ENCODE measurements at regions not wholly inside any gene's neighbourhood (a gene's known extent, or its start where the extent isn't known, plus 50 kb on each side); places are given as distances from the start of the nearest gene placed in this dataset.

DNA sequence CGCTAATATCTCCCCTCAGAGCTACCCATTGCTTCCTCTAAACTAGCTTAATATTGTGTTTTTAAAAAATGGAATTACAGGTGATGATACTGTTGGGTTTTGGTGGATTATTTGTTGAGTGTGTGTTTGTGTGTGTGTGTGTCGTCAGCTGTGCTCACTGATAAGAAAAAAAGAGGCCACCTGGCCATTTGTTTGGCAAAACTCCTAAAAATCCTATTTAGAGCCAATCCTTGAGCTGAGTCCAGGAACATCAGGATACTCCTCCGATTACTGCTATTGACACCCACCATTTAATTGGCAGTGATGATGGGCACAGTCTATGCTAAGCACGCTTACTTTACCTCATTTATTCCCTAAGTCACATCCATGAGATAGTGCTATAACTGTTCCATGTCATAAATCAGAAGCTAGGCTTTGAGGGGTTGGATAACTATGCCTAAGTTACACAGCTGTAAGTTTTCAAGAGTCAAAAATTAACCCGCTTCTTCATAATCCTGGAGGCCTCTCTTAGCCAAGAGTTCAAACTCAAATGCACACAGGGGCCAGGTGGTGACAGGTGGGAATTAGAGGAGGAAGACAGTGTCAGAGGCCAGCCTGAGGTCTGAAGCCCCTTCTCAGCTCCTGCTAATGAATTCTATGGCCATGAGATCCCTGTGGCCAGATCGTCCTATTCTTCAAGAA is 1026.6 kb upstream of the TMEM132C start:
- Histone ChIP-seq H3F3A (ENCODE audit: insufficient read depth) (no peaks in the 10 kb centered on the region), H3K4me2 (ENCODE audit: unreplicated experiment) (no peak overlapping the region), H3K9ac (no peak overlapping the region), H3K9me2 (ENCODE audit: insufficient read depth) (no peaks in the 10 kb centered on the region), H3K27me3 (replicated peaks; ENCODE audit: insufficient read depth) (no peaks in the 10 kb centered on the region), H3K27ac (no peak overlapping the region), H3K36me3 (ENCODE audit: low read depth) (no peaks in the 10 kb centered on the region), H2AFZ (no peak overlapping the region), H3K9me3 (ENCODE audit: low read depth) (no peaks in the 10 kb centered on the region), H3K4me1 (ENCODE audit: insufficient read depth) (peaks cover 7% of the 10 kb centered on the region), H3K4me3 (no peak overlapping the region), H3K79me2 (ENCODE audit: insufficient read depth) (no peaks in the 10 kb centered on the region), H4K20me1 (ENCODE audit: insufficient read depth) (no peaks in the 10 kb centered on the region)
- TF ChIP-seq EZH2 (IDR thresholded peaks at IDR 0.05; ENCODE audit: insufficient read depth, poor library complexity, severe bottlenecking) (no peak), EZH2phosphoT487 (IDR thresholded peaks at IDR 0.05; ENCODE audit: insufficient read depth, low read depth) (no peak)
- DNase-seq = no peak
- 83 to 85% methylated on average over 6 of the region's 6 CpGs for WGBS, 2 experiments (ENCODE audit: low coverage in 1 of 2, low lambda C conversion rate in 2 of 2, missing lambda C conversion rate in 2 of 2)
- in situ Hi-C loops (cut with MboI) = no loop called here

DNA sequence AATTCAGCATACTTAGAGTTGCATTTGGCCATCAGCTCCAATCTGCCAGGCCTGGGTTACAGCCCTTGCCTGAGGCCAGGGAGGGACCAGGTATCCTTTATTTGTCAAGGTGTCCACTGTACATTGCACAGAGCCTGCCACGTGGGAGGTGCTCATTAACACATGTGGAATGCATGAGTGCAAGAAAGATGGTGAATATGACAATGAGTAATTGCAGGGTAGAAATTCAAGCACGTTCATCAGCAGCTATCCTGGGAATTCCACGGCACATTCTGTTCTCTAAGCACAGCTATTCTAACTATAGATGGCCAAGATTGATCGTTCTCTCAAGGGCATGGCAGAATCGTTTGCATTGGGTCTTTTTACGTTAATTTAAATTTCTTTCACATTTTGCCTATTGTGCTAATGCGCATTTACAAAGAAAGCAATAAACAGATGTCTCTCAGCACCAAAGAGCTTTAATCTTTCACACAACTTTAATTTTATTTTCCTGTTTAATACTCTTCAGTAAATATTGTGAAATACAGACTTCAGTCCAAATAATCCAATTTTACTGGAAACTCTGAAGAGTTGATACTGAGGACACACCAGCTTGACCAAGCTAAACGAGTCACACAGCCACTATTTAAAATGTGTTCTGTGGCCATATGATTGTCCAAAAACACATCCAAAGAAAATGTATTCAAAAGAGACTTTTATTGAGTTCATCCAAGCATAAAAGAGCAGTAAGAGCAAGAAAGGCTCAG is 1025.7 kb upstream of the TMEM132C start:
- no peaks in the 10 kb centered on the region for H3K9me2 ChIP-seq (ENCODE audit: insufficient read depth)
- no peaks in the 10 kb centered on the region for H3K36me3 ChIP-seq (ENCODE audit: low read depth)
- peaks cover 14% of the 10 kb centered on the region for H3K4me1 ChIP-seq (ENCODE audit: insufficient read depth)
- H2AFZ ChIP-seq = no peak overlapping the region
- peaks cover 3% of the 10 kb centered on the region for H3F3A ChIP-seq (ENCODE audit: insufficient read depth)
- H3K9me3 ChIP-seq (ENCODE audit: low read depth) = no peaks in the 10 kb centered on the region
- no peak overlapping the region for H3K4me3 ChIP-seq
- H3K27me3 ChIP-seq (replicated peaks; ENCODE audit: insufficient read depth) = no peaks in the 10 kb centered on the region
- H3K79me2 ChIP-seq (ENCODE audit: insufficient read depth) = no peaks in the 10 kb centered on the region
- no peaks in the 10 kb centered on the region for H4K20me1 ChIP-seq (ENCODE audit: insufficient read depth)
- in situ Hi-C loops (cut with MboI) = no loop called here
- no peak overlapping the region for H3K27ac ChIP-seq
- 61 to 65% methylated on average over 8 of the region's 8 CpGs for WGBS, 2 experiments (ENCODE audit: low coverage in 1 of 2, low lambda C conversion rate in 2 of 2, missing lambda C conversion rate in 2 of 2)
- H3K4me2 ChIP-seq (ENCODE audit: unreplicated experiment) = no peak overlapping the region
- no peak for TF ChIP-seq EZH2phosphoT487 (IDR thresholded peaks at IDR 0.05; ENCODE audit: insufficient read depth, low read depth)
- no peak for TF ChIP-seq EZH2 (IDR thresholded peaks at IDR 0.05; ENCODE audit: insufficient read depth, poor library complexity, severe bottlenecking)
- H3K9ac ChIP-seq = no peak overlapping the region
- DNase-seq = peak; percentile 49

DNA sequence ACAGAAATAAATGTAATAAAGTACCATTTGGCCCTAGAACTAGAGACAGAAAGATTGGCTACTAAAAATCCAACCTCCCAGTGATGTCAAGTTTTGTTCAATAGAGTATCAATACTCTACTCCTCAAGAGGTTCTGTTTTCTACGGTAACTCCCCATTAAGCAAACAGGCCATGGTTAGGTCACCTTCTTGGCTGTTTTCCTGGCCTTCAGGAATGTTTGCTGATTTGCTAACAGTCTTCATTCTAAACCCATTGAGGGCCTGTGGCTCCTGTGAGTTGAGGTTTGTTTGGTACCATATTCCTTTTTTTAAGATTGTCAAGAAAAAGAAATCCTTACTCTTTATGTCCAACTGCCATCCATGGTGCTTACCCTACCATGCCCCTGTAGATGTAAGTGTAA is 1022.0 kb upstream of the TMEM132C start:
- 83 to 93% methylated on average over 1 of the region's 1 CpG for WGBS, 2 experiments (ENCODE audit: low coverage in 1 of 2, low lambda C conversion rate in 2 of 2, missing lambda C conversion rate in 2 of 2)

DNA sequence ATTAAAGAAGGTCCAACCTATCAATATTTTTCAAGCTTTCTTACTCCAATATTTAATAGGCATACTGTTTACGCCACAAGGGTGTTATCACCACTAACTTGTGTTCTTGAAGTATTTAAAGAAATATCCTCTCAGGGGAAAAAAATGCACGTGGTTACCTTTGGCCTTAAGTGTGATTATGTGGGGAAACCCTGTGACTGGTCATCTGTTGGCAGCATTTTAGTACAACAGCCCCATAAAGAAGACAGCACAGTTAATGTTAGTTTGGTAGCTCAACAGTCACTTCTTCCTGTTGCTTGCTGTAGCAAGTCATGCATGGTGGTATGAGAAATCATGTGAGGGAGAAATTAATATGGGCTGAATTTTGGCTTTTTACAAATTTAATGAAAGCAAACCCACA is 1021.5 kb upstream of the TMEM132C start:
- peaks cover 5% of the 10 kb centered on the region for H3F3A ChIP-seq (ENCODE audit: insufficient read depth)
- in situ Hi-C loops (cut with MboI) = no loop called here
- no peaks in the 10 kb centered on the region for H3K9me3 ChIP-seq (ENCODE audit: low read depth)
- WGBS, 2 experiments (ENCODE audit: low coverage in 1 of 2, low lambda C conversion rate in 2 of 2, missing lambda C conversion rate in 2 of 2) = 43% methylated on average over 2 of the region's 2 CpGs
- peaks cover 17% of the 10 kb centered on the region for H3K4me1 ChIP-seq (ENCODE audit: insufficient read depth)
- no peaks in the 10 kb centered on the region for H3K36me3 ChIP-seq (ENCODE audit: low read depth)
- no peak overlapping the region for H3K4me2 ChIP-seq (ENCODE audit: unreplicated experiment)
- H2AFZ ChIP-seq = peak overlapping the region; percentile 1; the same call in 1 of the 2 replicates
- no peaks in the 10 kb centered on the region for H3K27me3 ChIP-seq (replicated peaks; ENCODE audit: insufficient read depth)
- H3K79me2 ChIP-seq (ENCODE audit: insufficient read depth) = no peaks in the 10 kb centered on the region
- H3K9ac ChIP-seq = no peak overlapping the region
- H3K9me2 ChIP-seq (ENCODE audit: insufficient read depth) = no peaks in the 10 kb centered on the region
- DNase-seq = peak; percentile 79
- peak overlapping the region; percentile 49 for H3K27ac ChIP-seq
- TF ChIP-seq EZH2 (IDR thresholded peaks at IDR 0.05; ENCODE audit: insufficient read depth, poor library complexity, severe bottlenecking) (no peak), EZH2phosphoT487 (IDR thresholded peaks at IDR 0.05; ENCODE audit: insufficient read depth, low read depth) (no peak)
- no peaks in the 10 kb centered on the region for H4K20me1 ChIP-seq (ENCODE audit: insufficient read depth)
- no peak overlapping the region for H3K4me3 ChIP-seq

More for the DNA sequence above, 1022.0 kb upstream of the TMEM132C start:
- no peaks in the 10 kb centered on the region for H3K27me3 ChIP-seq (replicated peaks; ENCODE audit: insufficient read depth)
- in situ Hi-C loops (cut with MboI) = no loop called here
- H3K36me3 ChIP-seq (ENCODE audit: low read depth) = no peaks in the 10 kb centered on the region
- no peaks in the 10 kb centered on the region for H3K9me3 ChIP-seq (ENCODE audit: low read depth)
- TF ChIP-seq EZH2phosphoT487 (IDR thresholded peaks at IDR 0.05; ENCODE audit: insufficient read depth, low read depth) (no peak), EZH2 (IDR thresholded peaks at IDR 0.05; ENCODE audit: insufficient read depth, poor library complexity, severe bottlenecking) (no peak)
- 0 out of 2 replicates have a peak overlapping the region, but pooled peaks have one; percentile 1 for H2AFZ ChIP-seq
- DNase-seq = peak; percentile 55
- H4K20me1 ChIP-seq (ENCODE audit: insufficient read depth) = no peaks in the 10 kb centered on the region
- peaks cover 17% of the 10 kb centered on the region for H3K4me1 ChIP-seq (ENCODE audit: insufficient read depth)
- no peaks in the 10 kb centered on the region for H3K79me2 ChIP-seq (ENCODE audit: insufficient read depth)
- no peak overlapping the region for H3K4me3 ChIP-seq
- no peaks in the 10 kb centered on the region for H3K9me2 ChIP-seq (ENCODE audit: insufficient read depth)
- peaks cover 5% of the 10 kb centered on the region for H3F3A ChIP-seq (ENCODE audit: insufficient read depth)
- no peak overlapping the region for H3K9ac ChIP-seq
- H3K27ac ChIP-seq = peak overlapping the region; percentile 49
- no peak overlapping the region for H3K4me2 ChIP-seq (ENCODE audit: unreplicated experiment)

All from GM23248 (cell line).